GM12874 (cell line): ENCODE measurements at regions not wholly inside any gene's neighbourhood (a gene's known extent, or its start where the extent isn't known, plus 50 kb on each side); places are given as distances from the start of the nearest gene placed in this dataset.

Experiments
- TF ChIP-seq, protein P1 (sequence below): IDR thresholded peaks from 2 replicates; pipeline ENCODE4 v1.5.1; 2011; ENCODE audit warnings: low read depth, mild to moderate bottlenecking, control low read depth, low read length, moderate library complexity; ENCODE audit not compliant: insufficient read depth

DNA sequence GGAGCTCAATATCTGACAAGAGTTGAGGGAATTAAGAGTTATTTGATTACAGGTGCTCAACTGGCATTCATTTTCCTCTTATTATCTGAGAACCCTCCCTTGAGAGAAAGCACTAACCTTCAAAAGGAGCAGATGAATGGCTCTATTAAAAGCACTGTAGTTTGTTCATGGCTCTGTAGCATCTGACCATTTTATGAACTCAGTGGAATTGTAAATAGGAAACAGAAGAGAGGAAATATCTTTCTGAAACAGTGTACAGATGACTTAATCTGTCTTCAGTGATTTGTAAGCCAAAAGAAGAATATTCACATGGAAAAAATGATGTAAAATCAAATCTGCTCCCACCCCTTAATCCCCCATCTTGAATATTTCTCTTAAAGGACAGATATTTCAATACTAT lies 810.4 kb upstream of the GRAMD2B start:
- TF ChIP-seq, protein P1, sequence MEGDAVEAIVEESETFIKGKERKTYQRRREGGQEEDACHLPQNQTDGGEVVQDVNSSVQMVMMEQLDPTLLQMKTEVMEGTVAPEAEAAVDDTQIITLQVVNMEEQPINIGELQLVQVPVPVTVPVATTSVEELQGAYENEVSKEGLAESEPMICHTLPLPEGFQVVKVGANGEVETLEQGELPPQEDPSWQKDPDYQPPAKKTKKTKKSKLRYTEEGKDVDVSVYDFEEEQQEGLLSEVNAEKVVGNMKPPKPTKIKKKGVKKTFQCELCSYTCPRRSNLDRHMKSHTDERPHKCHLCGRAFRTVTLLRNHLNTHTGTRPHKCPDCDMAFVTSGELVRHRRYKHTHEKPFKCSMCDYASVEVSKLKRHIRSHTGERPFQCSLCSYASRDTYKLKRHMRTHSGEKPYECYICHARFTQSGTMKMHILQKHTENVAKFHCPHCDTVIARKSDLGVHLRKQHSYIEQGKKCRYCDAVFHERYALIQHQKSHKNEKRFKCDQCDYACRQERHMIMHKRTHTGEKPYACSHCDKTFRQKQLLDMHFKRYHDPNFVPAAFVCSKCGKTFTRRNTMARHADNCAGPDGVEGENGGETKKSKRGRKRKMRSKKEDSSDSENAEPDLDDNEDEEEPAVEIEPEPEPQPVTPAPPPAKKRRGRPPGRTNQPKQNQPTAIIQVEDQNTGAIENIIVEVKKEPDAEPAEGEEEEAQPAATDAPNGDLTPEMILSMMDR, result no peak

DNA sequence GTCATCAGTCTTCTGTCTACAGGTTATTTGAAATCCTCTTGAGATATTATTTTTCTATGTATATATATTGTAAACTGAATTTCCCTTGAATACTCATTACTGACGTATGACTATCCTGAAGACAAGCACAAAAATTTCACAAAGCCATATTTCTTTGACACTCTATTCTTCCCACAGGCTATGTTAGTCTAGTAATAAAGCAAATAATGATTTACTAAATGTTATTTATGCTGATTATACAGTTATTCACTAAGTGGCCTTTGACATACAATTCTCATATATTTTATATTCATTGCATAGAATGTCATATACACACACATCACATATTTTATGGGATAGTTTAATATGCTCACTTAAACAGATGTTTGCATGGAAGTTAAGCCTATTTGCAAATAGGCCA lies 793.0 kb upstream of the GRAMD2B start:
- TF ChIP-seq, protein P1, result no peak

DNA sequence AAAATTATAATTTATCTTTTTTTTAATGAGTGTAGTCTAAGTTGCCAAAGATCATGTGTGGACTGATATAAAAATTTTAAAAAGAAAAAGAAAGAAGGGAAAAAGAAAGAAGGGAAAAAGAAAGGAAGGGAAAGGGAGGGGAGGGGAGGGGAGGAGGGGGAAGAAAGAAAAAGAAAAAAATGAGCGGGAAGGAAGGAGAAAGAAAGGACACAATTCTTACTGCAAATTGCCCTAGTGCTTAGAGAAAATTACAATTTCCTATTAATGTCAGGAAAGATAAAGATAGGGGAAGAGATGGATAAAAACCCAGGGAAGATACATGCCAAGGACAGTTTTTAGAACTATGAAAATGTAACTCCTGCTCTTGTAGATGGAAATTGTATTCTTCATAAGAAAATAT lies 789.7 kb upstream of the GRAMD2B start:
- TF ChIP-seq, protein P1, result no peak

DNA sequence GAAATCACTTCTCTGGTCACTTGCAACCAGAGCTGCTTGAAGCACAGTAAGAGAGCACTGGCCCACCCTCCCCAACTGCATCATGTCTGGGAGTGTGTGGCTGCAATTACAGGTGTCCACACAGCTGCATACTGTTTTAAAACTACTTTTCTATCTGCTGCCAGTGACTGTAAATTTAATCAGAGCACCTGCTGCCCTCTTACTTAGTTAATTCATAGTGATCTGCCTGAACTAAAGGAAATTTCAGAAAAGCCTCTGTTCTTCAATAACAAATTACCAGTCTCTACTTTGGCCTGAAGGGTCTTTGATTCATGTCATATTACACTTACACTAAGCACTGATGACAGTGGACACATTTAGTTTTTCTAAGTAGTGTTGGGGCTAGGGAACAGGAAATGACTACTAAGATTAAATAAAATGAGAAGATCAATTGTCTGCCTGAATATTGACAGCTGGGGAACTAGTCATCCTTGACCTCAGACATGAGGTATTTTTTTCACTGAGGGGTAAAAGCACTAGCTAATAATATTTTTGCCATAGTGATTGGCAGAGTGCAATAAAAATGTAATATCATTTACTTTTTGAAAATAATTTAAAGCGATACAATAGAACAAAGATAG lies 788.9 kb upstream of the GRAMD2B start:
- TF ChIP-seq, protein P1, result no peak

DNA sequence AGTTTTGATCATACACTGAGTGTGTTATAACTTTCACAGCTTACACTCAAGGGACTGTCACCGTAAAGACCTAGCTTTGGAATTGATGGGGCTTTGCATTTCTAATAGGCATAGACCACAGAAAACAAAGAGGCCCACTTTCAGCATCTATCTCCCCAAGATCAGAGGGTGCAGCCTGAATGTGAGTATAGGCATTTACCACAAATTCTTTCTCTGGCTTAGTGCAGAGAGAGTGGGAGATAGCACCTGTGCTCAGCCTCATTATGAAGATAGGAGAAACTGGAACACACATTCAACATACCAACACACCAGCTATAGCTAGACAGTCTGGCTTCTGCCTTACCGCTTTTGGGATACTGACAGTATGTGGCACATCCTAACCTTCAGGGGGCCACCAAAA lies 783.4 kb upstream of the GRAMD2B start:
- TF ChIP-seq, protein P1, result no peak

DNA sequence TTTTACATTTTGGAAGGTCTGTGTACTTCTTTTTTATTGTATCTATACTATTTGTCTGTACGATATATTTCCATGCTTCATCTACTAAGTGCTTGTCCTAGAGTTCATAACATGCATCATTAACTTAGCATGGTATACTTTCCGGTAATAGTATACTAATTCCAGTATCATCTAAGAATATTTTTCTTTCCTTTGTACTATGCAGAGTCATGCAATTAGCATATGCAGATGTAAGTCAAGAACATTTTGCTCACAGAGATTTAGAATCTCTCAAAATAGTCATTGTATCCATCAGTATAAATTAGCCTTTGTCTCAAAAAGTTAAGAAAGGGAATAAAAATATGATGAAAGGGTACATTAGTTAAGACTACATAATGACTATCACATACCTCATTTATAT lies 770.4 kb upstream of the GRAMD2B start:
- TF ChIP-seq, protein P1, result no peak

DNA sequence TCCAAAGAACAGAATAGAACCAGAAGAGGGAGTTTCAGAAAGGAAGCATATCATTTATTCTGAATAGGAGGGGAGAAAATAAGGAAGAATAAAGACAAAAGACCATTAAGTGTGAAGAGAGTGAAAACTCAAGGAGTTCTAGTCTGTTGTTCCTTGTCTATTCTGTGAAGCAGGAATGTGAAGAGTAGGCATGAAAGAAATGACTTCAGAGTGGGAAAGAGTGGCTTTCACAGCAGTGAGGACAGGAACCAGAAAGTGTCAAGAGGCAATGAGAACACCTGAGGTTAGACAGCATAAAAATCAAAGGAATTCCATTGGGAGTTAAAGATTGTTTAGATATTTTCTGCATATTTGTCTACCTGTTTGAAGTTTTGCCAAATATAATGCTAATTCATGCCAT lies 768.8 kb upstream of the GRAMD2B start:
- TF ChIP-seq, protein P1, result no peak
